ENCODE measurements at regions not wholly inside any gene's neighbourhood (a gene's known extent, or its start where the extent isn't known, plus 50 kb on each side); places are given as distances from the start of the nearest gene placed in this dataset.

DNA sequence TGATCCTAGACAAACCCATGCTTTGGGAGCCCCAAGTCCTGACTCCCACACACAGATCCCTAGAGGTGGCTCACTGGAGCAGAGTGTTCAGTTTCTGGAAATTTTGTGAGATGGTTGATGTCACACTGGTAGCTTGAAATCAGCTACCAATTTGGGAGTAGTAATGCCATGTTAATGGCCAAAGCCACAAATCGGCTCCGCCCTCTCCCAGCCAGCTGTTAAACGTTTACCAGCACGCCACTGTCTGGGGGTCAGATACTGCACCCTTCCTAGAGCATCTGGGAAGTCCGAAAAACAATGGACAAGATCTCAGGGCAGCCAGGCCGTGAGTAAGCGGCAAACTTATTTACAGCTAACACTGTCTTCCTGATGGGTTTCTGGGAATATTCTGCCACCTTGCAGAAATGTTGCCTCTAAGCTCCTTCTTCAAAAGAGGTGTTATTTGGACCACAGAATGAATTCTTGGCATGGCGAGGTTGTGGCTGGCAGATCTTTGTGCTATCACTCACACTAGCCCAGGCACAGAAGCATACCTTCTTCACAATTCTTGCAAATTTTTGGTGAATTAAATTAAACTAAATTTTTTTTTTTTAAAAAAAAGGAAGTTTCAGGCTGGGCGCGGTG, 60.2 kb upstream of the FZD7 start:
- TF ChIP-seq GATA3 (IDR thresholded peaks at IDR 0.05; ENCODE audit: low read depth, low read length) (no peak), GATA2 (IDR thresholded peaks at IDR 0.05; ENCODE audit: low read depth, low read length) (no peak)

DNA sequence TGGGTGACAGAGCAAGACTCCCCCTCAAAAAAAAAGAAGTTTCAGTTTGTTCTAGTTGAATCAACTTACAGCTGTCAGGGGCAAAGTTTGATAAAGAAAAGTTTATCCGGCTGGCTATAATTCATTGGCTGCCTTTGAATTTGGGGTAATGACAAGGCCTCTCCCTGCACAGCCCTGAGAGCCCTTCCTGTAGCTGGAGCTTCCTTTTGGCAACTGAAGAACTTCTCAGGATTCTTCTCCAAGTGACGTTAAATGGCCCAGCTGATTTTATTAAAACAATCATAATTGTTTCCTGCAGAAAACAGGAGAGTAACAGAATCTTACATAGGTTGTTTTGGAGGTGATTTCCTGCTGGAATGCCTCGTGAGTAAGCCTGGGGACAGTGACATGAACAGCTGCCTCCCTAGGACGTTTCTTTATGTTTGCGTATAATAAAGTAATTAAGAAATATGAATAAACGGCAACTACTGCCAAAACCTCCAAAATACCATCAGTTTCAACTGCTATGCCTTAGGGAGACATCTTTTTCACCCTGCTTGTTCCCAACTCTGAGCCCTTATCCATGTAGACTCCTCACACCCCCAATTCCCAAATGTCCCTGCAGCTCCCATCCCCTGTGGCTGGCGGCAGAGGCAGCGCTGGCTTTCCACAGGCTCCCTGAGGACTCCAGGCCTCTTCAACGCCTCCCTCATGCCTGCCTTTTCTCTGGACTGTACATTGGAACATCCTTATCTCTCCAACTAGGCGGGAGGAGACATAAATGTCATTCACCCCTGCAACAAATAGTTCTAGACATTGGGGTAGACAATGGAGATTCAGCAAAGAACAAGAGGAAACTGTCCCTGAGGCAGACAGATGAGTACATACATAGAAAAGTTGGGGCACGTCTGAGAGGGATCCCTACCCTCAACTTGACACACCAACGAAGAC, 59.2 kb upstream of the FZD7 start:
- TF ChIP-seq GATA2 (IDR thresholded peaks at IDR 0.05; ENCODE audit: low read depth, low read length) (no peak), GATA3 (IDR thresholded peaks at IDR 0.05; ENCODE audit: low read depth, low read length) (no peak)

GRCh38 chr2:201975434-201975833, 58.2 kb upstream of the FZD7 start:
- TF ChIP-seq GATA2 (IDR thresholded peaks at IDR 0.05; ENCODE audit: low read depth, low read length) (no peak), GATA3 (IDR thresholded peaks at IDR 0.05; ENCODE audit: low read depth, low read length) (no peak)

DNA sequence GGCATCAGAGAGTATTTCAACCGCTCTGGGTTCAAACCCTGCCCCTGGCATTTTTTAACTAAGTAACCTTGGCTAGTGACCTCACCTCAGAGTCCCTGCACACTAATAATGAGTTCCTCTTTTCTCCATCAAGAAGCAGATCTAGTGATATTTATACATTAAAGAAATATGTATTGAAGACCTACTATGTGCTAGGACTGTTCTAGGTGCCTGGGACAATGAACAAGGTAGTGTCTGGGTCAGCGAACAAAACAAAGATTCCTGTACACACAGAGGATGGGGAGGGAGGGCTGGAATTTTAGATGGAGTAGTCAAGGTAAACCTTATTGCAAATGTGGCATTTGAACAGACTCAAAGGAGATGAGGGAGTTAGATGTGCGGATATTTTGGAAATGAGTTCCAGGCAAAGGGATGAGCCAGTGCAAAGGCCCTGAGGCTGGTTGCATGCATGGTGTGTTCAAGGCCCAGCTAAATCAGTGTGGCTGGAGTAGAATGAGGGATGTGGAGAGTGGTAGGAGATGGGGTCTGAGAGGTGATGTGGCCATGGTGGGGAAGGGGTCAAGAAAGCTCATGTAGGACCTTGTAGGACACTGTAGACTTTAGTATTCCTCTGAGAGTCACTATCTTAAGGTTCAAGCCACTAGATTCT, 57.6 kb upstream of the FZD7 start:
- no peak for TF ChIP-seq GATA3 (IDR thresholded peaks at IDR 0.05; ENCODE audit: low read depth, low read length)

- no peak for TF ChIP-seq GATA3 (IDR thresholded peaks at IDR 0.05; ENCODE audit: low read depth, low read length)
- no peak for TF ChIP-seq GATA2 (IDR thresholded peaks at IDR 0.05; ENCODE audit: low read depth, low read length)
Measured at GRCh38 chr2:201977651-201978050, 56.0 kb upstream of the FZD7 start.

- no peak for TF ChIP-seq GATA3 (IDR thresholded peaks at IDR 0.05; ENCODE audit: low read depth, low read length)
- no peak for TF ChIP-seq GATA2 (IDR thresholded peaks at IDR 0.05; ENCODE audit: low read depth, low read length)
Measured at GRCh38 chr2:201978333-201978732, 55.3 kb upstream of the FZD7 start.

GRCh38 chr2:201978986-201979385, 54.7 kb upstream of the FZD7 start:
- TF ChIP-seq GATA3 (IDR thresholded peaks at IDR 0.05; ENCODE audit: low read depth, low read length), result no peak
- TF ChIP-seq GATA2 (IDR thresholded peaks at IDR 0.05; ENCODE audit: low read depth, low read length), result no peak

DNA sequence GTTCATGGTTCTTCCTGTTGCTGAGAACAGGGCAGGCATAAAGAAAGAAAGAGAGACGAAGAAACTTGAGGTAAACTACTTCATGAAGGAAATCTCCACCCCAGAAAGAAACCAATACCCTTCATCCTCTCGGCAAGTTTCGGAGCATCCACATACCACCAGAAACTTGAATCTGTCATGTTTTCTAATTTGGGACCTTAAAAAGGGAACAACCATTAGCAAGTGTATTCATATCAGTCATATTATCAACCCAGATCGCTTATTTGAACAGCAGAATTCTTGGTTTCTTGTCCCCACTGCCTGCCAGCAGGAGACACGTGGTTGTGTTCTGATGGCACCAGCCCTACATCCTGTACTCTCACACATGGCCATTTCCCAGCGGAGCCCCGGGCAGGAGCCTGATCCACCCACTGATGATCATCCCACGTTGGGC, 53.2 kb upstream of the FZD7 start:
- TF ChIP-seq GATA3 (IDR thresholded peaks at IDR 0.05; ENCODE audit: low read depth, low read length) (no peak), GATA2 (IDR thresholded peaks at IDR 0.05; ENCODE audit: low read depth, low read length) (no peak)

DNA sequence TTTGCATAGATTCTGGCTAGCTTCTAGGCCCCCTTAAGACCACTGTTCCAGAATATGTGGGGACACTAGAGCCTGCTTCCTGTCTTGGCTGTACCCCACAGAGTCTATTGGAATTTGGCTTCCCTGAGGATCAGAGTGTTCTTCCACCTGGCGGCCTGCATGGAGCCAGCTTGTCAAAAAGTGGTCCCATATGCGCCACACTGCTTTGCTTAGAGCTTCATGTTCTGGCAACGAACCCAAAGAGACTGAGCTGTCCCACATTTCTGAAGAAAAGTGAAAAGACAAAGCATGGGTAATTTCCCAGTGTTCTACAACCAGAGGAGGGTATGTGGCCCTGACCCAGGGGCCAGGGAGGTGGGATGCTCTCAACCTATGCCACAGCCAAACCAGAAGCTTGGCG, 52.7 kb upstream of the FZD7 start:
- TF ChIP-seq GATA2 (IDR thresholded peaks at IDR 0.05; ENCODE audit: low read depth, low read length) (no peak), GATA3 (IDR thresholded peaks at IDR 0.05; ENCODE audit: low read depth, low read length) (no peak)

GRCh38 chr2:201983174-201983573, 50.5 kb upstream of the FZD7 start:
- TF ChIP-seq GATA3 (IDR thresholded peaks at IDR 0.05; ENCODE audit: low read depth, low read length), result no peak
- TF ChIP-seq GATA2 (IDR thresholded peaks at IDR 0.05; ENCODE audit: low read depth, low read length), result no peak

GRCh38 chr2:201983800-201984199, 49.9 kb upstream of the FZD7 start:
- TF ChIP-seq GATA2 (IDR thresholded peaks at IDR 0.05; ENCODE audit: low read depth, low read length) (no peak), GATA3 (IDR thresholded peaks at IDR 0.05; ENCODE audit: low read depth, low read length) (no peak)

Data from SH-SY5Y (cell line).